ENCODE measurements at regions not wholly inside any gene's neighbourhood (a gene's known extent, or its start where the extent isn't known, plus 50 kb on each side); places are given as distances from the start of the nearest gene placed in this dataset.

- ATAC-seq (ENCODE audit: insufficient read depth, low FRiP score), result no peak
- no peak for DNase-seq
- peaks cover 0 to 1% (median 0%) of the 10 kb centered on the region in 5 donors for H3K4me1 ChIP-seq (ENCODE audit: control insufficient read depth in 5 of 5, insufficient read depth in 5 of 5, low read length in 5 of 5)
- 29 to 63% methylated on average over 3 of the region's 3 CpGs for WGBS, 2 donors
- TF ChIP-seq CTCF (IDR thresholded peaks at IDR 0.05; ENCODE audit: control extremely low read depth, extremely low read depth), result no peak
- H3K4me3 ChIP-seq, result no peak overlapping the region
- no peak overlapping the region for H3K9ac ChIP-seq (ENCODE audit: insufficient read depth in 1 of 2, low read length in 2 of 2)
- H3K9me3 ChIP-seq (ENCODE audit: control insufficient read depth in 4 of 4, insufficient read depth in 3 of 4, low read length in 3 of 4), result no peaks in the 10 kb centered on the region
- H3K27me3 ChIP-seq (ENCODE audit: control insufficient read depth in 3 of 3, insufficient read depth in 3 of 3, low read length in 2 of 3), result no peaks in the 10 kb centered on the region
- no peaks in the 10 kb centered on the region for H3K36me3 ChIP-seq (ENCODE audit: control insufficient read depth in 4 of 4, insufficient read depth in 4 of 4, low read length in 4 of 4)
- H3K27ac ChIP-seq (ENCODE audit: low read depth in 1 of 2, low read length in 1 of 2), result no peak overlapping the region
Observed at GRCh38 chr9:99637641-99638040, 184.0 kb upstream of the NR4A3 start.

DNA sequence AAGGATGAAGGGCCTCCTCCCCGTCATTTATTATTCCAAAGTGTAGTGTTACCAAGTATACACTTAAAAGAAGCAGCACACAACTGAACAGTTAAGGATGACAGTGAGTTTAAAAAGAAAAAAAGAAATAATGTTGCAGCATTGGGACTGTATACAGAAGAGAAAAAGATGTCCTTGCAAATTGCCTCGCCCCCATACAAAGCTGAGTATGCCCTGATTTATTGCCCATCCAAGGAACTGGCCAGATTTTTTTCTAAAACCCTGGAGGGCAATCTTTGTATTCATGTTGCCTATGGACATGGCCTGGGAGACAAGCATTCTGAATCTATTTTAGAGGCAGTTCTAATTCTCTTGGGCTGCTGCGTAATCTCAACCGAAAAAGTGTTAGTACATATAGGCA is 182.7 kb upstream of the NR4A3 start:
- H3K9ac ChIP-seq (ENCODE audit: insufficient read depth in 1 of 2, low read length in 2 of 2), result no peak overlapping the region
- H3K4me3 ChIP-seq, result no peak overlapping the region
- no peak for TF ChIP-seq CTCF (IDR thresholded peaks at IDR 0.05; ENCODE audit: control extremely low read depth, extremely low read depth)
- 94 to 97% methylated on average over 4 of the region's 4 CpGs for WGBS, 2 donors
- no peaks in the 10 kb centered on the region for H3K27me3 ChIP-seq (ENCODE audit: control insufficient read depth in 3 of 3, insufficient read depth in 3 of 3, low read length in 2 of 3)
- DNase-seq (no peak), ATAC-seq (ENCODE audit: insufficient read depth, low FRiP score) (no peak)
- no peak overlapping the region for H3K27ac ChIP-seq (ENCODE audit: low read depth in 1 of 2, low read length in 1 of 2)
- no peaks in the 10 kb centered on the region for H3K36me3 ChIP-seq (ENCODE audit: control insufficient read depth in 4 of 4, insufficient read depth in 4 of 4, low read length in 4 of 4)
- peaks cover 0 to 1% (median 0%) of the 10 kb centered on the region in 5 donors for H3K4me1 ChIP-seq (ENCODE audit: control insufficient read depth in 5 of 5, insufficient read depth in 5 of 5, low read length in 5 of 5)
- no peaks in the 10 kb centered on the region for H3K9me3 ChIP-seq (ENCODE audit: control insufficient read depth in 4 of 4, insufficient read depth in 3 of 4, low read length in 3 of 4)

DNA sequence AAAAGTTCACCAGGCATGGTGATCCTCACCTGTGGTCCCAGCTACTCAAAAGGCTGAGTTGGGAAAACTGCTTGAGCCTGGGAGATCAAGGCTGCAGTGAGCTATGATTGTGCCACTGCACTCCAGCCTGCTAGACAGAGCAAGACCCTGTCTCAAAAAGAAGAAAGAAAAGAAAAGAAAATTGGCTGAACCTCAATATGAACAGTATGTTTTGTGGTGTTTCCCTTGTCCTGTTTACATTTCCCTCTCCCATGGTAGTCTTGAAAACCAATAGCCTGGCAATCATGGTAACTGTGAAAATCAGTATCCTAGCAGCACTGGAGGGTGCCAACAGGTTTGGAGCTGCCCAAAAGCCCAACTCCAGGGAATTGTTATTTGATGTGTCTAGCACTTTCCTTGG is 174.1 kb upstream of the NR4A3 start:
- Histone ChIP-seq H3K9ac (ENCODE audit: insufficient read depth in 1 of 2, low read length in 2 of 2) (no peak overlapping the region), H3K4me3 (no peak overlapping the region), H3K4me1 (ENCODE audit: control insufficient read depth in 5 of 5, insufficient read depth in 5 of 5, low read length in 5 of 5) (no peaks in the 10 kb centered on the region), H3K27ac (ENCODE audit: low read depth in 1 of 2, low read length in 1 of 2) (no peak overlapping the region), H3K27me3 (ENCODE audit: control insufficient read depth in 3 of 3, insufficient read depth in 3 of 3, low read length in 2 of 3) (no peaks in the 10 kb centered on the region), H3K36me3 (ENCODE audit: control insufficient read depth in 4 of 4, insufficient read depth in 4 of 4, low read length in 4 of 4) (no peaks in the 10 kb centered on the region), H3K9me3 (ENCODE audit: control insufficient read depth in 4 of 4, insufficient read depth in 3 of 4, low read length in 3 of 4) (no peaks in the 10 kb centered on the region)
- no peak for TF ChIP-seq CTCF (IDR thresholded peaks at IDR 0.05; ENCODE audit: control extremely low read depth, extremely low read depth)
- ATAC-seq (ENCODE audit: insufficient read depth, low FRiP score), result no peak
- DNase-seq, result no peak

- TF ChIP-seq CTCF (IDR thresholded peaks at IDR 0.05; ENCODE audit: control extremely low read depth, extremely low read depth), result no peak
- Histone ChIP-seq H3K27ac (ENCODE audit: low read depth in 1 of 2, low read length in 1 of 2) (no peak overlapping the region), H3K36me3 (ENCODE audit: control insufficient read depth in 4 of 4, insufficient read depth in 4 of 4, low read length in 4 of 4) (no peaks in the 10 kb centered on the region), H3K4me1 (ENCODE audit: control insufficient read depth in 5 of 5, insufficient read depth in 5 of 5, low read length in 5 of 5) (no peaks in the 10 kb centered on the region), H3K9me3 (ENCODE audit: control insufficient read depth in 4 of 4, insufficient read depth in 3 of 4, low read length in 3 of 4) (no peaks in the 10 kb centered on the region), H3K9ac (ENCODE audit: insufficient read depth in 1 of 2, low read length in 2 of 2) (no peak overlapping the region), H3K4me3 (no peak overlapping the region), H3K27me3 (ENCODE audit: control insufficient read depth in 3 of 3, insufficient read depth in 3 of 3, low read length in 2 of 3) (no peaks in the 10 kb centered on the region)
- ATAC-seq (ENCODE audit: insufficient read depth, low FRiP score), result no peak
- 92 to 94% methylated on average over 5 of the region's 5 CpGs for WGBS, 2 donors
- DNase-seq, result no peak
Observed at GRCh38 chr9:99650187-99650874, 171.4 kb upstream of the NR4A3 start.
